D341Med (cell line): ENCODE measurements at regions not wholly inside any gene's neighbourhood (a gene's known extent, or its start where the extent isn't known, plus 50 kb on each side); places are given as distances from the start of the nearest gene placed in this dataset.
A peak's percentile ranks its signal among the peaks of the same experiment; 100 is the strongest.

ENCODE experiments used
- DNase-seq: peaks from one replicate; pipeline ENCODE4 v3.0.0; 2012; ENCODE audit warnings: low spot score

DNA sequence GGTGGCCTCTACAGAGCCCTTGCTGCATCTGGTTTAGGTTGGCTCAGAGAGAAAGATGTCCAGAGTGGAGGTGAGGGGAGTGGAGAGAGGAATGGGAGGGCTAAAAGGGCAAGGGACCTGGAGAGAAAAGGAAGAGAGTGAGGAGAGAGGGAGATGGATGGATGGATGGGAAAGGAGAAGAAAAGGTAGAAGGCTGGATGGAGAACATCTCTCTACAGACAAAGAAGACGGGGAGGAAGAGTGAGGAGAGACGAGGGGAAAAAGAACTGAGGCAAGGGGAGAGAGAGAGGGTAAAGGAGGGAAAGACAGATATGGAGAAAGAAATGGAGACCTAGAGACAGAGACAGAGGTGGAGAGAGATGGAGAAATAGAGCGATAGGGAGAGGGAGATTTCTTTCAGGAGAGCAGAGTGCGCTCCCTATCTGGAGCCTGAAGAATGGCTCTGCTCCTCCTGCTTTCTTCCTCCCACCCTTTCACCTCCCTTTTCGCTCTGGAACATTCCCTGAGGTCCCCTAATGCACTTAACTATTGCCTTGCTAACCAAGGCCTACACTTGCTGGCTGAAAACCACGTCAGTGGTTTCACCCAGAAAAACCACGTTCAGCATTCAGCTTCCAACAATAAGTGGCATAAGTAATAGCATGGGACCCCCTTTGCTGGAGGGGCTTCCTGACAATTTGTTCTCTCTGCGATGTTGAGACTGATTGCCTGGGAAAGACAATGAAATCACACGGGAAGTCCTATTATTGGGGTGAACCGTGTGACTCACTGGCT, 286.3 kb downstream of the CDH26 start:
- no peak for DNase-seq

DNA sequence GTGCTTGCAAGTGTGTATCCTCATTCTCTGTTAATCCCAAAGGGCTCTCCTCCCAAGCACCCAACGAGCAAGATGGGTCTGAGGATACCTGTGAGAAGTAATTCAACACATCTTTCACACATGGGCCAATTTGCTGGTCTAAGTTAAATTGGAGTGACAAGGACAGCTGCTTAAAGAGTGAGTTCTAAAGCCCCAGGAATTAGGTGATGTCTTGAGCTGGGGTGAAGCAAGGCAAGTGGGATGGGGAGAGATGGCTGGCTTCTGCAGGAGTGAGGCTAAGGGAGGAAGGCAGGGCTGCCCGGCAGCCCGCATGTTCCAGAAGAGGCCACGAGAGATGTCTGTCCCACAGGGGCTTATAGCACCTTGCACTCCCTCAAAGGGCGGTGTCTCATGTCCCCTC, 288.5 kb downstream of the CDH26 start:
- DNase-seq, result no peak

DNA sequence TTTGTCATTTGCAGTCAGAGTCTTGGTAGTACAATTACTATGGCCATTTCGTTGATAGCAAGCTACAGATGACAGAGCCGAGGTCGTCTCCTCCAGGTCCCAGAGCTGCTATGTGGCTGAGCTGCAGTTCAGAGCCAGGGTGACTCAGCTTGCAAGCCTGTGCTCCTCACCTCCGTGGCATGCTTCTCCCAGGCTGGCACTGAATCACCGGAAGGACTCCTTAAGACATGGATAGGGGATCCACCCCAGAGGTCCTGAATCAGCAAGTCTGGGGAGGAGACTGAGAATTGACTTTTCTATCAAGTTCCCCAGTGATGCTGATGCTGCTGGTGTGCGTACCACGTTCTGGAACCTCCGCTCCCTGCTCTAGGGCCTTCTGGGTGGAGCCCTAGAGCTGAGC, 291.2 kb downstream of the CDH26 start:
- no peak for DNase-seq

DNA sequence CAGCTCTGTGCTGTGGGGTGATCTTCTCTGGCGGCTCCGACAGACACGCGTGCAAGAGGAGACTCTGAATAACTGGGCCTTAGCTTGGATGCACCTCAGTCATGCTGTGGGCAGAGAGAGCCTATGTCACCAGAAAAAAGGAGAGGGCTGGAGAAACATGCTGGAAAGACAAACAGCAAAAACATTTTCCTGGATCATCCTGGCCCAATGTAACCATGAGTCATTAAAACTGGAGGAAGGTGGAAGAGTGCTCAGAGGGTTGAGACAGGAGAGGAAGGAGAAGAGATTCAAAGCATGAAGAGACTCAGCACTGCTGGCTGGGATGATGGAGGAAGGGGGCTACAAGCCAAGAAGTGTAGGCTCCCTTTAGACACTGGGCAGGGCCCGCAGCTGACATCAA, 292.0 kb downstream of the CDH26 start:
- DNase-seq, result no peak

DNA sequence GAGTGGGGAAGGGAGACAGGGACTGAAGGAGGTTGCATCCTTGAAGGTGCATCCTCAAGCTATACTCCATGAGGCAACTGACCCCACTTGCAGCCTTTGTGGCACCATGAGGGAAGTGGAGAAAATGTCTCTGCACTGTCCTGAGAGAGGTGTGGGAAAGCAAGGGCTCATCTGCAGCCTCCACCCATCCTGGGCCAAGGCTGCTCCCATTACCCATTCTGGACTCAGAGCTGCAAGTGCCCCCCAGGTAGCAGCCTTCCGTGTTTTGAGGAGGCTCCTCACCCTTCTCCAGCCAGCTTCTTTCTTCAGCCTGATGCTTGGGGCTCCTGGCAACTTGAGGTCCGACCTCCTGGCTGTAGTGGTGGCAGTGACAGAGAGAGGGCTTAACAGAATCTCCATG, 294.6 kb downstream of the CDH26 start:
- DNase-seq, result no peak

DNA sequence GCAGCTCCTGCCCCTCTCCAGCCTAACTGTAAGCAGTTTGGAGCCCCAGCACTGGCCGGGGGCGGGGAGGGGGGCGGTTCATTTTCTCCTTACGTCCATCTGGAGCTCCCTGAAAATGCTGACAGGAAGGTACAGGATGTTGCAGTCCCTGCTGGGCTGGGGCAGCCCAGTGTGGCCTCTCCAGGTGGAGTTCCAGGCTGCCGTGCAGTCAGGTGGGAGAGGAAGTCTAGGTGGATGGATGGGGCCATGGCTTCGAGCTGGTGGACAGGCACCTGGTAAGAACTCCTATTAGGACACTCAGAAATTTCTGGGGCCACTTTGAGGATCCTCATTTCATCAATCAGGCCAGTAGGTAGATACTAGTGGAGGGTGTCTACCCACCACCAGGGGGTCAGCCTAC, 295.2 kb downstream of the CDH26 start:
- DNase-seq, result no peak

DNA sequence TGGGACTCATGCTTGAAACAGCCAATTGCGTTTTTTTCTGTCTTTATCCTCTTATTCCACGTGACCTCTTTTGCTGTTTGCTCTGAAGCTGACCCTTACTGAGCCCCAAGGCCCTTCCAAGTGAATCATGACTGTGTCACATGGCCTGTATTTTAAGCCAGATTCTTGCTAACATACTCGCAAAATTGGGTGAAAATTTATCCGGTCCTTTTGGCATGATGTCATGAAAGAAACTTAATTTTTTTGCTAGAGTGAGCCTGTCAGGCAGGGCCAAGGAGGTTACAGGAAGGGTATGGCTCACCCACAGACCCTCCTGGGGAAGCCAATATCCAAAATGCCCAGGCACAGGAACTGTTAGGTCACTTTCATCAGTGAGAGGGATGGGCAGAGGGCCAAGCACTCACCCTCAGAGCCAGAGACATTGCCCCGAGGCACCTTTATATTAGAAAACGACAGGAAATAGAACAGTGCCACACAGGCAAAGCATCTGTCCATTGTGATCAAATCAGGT, 296.7 kb downstream of the CDH26 start:
- no peak for DNase-seq

DNA sequence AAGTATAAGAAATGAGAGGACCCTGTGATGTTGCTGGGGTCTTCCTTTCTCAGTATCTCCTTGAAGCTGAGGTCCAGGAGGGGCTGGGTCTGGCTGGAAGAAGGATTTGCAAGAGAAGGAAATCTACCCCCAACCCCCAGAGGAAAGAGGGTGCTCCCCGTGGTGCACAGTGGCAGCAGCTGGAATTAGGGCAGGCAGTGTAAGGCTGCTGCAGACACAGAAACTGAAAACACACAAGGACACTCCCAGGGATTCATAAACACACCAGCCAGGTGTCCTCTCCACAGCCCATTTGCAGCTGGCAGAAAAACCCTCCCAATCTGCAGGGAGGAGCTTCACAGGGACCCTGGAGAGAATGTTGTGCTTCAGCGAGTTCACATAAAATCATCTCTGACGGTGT, 297.2 kb downstream of the CDH26 start:
- DNase-seq, result no peak

DNA sequence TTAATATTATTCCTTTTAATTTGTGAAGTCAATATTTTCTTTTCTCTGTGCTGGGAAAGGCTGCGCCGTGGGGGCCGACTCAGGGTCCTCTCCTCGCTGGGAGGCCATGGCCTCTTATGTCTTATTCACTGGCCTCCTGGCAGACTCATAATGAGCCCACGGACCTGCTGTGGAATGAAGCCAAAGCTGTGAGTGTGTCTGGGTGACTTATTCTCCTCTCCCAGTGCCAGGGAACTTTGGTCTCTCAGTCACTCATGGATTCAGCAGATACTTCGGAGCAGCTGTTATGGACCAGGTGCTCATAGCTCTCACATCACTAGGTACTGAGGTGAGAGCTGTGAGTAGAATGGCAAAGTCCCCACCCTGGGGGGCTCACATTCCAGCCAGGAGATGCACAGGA, 297.6 kb downstream of the CDH26 start:
- DNase-seq, result no peak

DNA sequence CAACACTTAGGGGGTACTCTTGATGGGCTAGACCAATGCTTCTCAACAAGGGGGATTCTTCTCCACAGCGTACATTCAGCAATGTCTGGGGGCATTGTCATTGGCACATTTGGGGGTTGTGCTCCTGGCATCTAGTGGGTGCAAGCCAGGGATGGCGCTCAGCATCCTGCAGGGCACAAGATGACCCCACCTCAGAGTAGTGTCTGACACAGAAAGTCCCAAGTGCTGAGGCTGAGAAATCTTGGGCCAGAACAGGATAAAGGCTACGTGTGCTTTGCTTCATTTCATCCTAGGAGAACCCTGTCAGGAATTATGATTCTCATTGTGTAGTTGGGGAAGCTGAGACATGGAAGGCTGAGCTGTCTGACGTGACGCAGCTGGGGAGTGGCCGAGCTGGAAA, 298.6 kb downstream of the CDH26 start:
- DNase-seq, result no peak

DNA sequence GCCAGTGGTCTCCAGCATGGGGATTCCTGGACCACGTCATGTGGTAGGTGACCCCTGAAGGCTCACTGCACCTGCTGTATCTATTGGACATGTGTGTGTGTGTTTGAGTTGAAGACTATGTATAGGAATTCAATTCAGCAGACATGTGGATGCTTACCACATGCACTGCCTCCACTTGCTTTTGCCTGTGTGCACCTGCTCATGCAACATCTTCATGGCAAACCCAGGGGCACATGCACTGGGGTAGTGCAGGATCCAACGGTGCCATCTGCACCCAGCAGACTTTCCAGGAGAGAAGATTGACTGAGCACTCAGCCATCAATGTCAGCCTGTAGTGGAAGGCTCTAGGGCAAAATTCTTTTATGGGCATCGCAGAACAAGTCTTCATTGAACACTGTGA, 299.4 kb downstream of the CDH26 start:
- no peak for DNase-seq

DNA sequence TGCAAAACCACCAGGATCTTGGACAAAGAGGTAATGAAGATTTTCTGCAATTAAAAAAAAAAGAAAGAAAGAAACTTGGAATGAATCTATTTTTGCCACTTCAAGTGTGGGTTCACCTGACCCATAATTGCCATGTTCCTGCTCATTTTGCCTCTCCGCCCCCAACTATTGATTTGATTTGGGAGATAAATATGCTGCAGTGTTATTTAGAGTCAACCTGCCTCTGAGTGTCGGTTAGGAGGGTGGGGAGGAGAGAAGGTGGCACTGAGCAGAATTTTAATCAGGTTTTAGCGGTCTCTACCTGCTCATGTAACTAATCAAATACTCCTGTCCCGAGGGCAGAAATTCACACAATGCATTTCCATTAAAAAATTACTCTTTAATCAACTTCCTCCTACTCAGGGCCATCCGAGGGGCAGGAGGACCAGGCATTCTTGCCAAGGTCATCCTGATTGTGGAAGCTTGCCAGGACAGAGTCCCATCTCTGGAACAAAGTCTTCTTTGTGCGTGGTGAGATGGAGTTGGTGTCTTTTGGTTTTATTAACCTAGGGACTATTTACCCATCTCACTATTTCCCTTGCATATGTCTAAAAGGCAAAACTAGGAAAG, 300.1 kb downstream of the CDH26 start:
- DNase-seq, result no peak

DNA sequence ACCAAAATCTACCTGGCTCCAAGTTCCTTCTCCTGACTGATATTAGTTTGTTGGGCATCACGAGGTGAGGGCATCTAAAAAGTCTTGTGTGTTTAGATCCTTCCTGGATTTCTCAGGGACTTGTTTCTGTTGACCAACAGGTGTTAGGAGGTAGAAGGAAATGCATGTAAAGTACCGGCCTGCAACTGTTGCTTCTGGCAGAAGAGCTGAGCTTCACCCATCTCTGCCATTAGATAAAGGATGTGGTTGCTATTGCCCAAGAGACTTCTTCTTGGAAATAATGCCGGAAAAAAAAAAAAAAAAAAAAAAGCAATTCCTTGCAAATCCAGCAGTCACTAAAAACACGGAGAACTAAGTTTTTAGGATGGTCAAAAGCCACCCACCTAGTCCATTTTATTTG, 303.1 kb downstream of the CDH26 start:
- no peak for DNase-seq

DNA sequence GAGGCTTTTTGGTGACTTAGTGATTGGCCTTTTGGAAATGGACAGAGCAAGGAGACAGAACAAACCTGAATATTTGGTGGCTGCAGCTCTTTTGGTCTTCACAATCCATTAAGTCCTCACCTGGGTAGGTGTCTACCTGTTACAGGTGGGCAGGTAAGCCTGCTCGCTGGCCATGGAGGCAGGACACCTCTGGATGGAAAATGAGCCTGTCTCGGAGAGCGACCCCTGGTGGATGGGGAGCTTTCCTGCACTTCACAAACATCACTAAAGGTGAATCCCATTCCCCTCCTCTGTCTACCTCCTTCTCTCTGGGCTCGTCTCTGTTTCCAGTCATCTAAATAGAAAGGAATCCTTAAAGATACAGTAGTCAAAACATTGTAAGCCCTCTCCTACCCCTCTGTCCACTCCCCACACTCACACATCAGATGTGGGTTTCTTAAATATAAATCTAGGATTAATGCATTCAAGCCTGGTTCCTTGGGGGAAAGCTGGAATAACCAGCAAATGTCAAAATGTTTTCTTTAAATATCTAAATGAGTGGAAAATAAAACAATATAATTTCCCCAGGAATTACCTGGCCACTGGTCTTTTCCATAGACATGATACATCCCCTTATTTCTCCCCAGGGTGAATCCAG, 304.9 kb downstream of the CDH26 start:
- peak; percentile 40 for DNase-seq

DNA sequence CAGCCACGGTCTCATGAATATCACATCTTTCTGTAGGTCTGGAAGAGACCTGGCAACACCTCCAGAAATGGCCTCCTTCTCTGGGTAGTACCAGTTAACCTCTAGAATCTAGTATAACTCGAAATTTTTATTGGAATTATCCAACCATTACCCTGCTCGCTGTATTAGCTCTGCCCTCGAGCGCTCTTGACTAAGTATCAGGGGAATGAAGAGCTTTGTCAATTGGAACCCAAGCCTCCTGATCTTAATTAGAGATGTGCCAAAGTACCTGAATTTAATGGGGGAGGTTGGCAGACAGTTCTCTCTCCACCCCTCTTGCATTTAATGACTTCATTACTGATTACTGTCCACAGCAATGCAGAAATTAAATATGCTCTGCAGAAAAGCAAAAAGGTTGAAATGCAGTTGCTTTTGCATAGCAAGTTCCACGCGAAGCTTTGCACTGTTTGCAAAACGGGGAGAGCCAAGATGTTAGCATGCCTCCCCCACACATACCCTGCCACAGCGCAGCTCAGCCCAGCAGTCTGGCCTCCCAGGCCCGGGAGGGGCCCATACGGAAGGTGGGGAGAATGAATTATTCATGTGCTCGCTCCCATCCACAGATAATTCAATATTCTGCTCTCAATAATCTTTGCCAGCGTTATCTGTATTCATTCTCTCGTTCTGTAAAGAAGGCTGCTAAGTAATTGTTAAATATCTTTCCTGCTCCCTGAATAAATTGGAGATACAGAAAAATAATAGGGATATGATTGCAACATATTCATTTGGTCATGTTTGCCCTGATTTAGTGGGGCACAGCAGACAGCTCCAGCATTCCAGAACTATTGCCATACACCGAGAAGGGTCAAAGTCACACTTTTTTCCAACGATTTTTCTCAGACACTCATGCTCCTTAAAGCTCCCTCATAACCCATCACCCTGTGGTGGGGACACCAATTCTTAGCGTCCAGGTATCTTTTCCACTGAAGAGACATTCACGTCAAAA, 305.8 kb downstream of the CDH26 start:
- no peak for DNase-seq

DNA sequence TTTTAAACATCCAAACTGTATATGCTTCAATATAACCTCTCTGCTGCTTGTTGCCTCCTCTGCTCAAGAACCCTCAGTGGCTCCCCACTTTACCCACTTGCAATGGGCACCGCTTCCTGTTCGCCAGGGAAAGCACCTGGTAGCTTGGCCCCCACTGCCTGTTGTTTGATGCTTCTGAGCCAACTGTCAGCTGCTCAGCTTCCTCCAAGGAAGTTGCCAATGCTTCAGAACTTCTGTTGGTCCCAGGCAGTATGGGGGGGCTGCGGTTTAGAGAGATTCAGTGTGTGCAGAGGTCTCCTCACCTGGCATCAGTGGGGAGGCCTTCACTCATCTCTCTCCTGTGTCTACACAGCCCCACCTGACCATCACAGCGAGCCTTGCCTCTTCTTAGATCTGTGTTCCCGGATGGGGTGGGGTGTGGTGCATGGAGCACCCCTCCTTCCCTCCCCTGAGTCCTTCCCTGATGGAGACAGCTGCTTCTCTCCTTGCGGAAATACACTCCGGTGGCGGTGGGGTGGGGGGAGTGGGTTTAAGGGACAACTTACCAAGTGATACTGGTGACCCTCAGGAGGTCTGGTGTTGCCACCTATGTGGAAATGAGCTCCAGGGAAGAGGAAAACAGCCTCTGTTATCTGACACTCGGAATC, 308.1 kb downstream of the CDH26 start:
- no peak for DNase-seq

DNA sequence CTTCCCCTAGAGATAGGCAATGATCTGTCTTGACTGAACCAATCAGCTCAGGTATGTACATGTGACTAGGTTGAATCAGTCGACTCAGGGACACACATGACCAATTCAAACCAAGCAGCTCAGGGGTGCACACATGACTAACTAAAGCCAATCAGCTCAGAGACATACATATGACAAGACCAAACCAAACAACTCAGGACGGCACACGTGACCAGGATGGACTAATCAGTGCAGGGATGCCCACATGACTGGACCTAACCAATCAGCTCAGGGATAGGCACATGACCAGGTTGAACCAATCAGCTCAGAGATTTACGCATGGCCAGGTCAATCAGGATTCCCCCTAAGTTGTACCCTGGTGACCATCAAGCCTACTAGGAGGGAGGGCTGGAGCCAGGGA, 310.3 kb downstream of the CDH26 start:
- no peak for DNase-seq

DNA sequence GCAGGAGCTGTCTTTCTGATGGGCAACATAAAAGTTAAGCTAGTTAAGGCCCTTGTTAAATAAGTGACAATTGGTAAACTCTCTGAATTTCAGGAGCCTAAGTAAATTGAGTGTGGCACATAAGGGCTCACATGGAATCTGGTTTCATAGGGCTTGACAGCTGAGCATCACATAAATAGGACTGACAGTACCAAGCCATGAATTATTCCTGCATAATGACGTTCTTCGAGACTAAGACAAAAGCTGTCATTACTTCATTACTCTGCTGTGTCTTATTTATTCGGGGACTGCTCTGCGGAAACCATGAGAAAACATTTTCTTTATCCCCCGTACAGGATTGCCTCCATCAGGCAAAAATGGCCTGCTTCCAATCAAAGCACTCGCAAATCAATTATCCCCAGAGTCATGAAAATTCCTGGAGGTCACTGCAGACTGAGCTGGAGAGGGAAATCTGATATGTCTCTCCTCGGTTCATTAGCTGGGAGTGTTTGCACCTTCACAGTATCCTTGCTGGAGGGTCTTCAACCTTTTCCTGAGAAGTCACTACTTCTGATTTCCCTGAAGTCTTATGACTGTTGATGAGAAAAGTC, 311.4 kb downstream of the CDH26 start:
- DNase-seq, result no peak

DNA sequence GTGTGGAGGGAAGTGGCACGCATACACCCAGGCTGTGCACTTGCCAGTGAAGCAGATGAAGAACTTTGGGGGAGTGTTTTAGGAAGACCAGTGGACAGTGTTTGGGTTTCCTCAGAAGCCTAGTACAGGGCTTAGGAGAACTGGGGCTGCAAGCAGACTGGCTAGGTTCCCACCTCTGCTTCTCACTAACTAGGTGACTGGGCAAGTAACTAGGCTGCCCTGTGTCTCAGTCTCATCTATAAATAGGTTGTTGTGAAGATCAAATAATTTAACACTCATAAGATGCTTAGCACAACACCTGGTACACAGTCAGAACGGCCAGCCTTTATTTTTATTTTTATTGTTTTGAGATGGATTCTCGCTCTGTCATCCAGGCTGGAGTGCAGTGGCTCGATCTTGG, 312.1 kb downstream of the CDH26 start:
- DNase-seq, result no peak

DNA sequence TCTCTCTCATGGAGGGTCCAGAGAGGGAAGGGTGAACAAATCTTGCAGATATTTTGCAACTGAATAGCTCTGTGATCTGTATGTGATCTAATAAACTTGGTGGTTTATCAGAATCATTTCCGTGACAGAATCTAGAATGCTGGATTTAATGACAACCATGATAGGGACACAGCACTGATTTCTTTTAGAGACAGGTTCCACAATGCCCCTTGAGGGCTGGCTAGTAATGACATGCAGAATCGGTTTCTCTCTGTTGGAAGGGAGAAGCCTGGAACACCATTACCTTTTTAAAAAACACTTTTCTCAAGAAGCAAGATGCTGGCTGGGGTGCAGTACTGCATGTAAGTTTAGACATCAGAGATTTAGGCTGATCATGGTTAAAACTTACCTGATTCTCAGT, 313.4 kb downstream of the CDH26 start:
- no peak for DNase-seq

DNA sequence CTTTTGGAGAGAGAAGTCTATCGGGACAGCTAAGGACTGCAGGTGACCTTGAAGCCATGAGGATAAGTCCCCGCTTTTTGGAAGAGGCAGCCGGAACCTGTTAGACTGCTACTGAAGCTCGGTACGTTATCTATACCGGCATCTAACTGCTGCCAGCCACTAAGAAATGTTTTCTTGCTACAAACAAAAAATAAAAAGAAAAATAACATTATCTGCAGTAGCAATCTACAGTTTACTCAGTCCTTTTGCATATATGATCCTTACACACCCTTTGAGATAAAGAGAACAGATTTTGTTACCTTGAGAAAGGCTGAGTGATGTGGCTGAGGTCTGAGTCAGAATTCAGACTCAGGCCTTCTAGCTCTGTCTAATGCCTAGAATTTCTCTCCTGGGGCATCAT, 314.6 kb downstream of the CDH26 start:
- DNase-seq, result no peak
